HG03039 (cell line): ENCODE measurements at regions not wholly inside any gene's neighbourhood (a gene's known extent, or its start where the extent isn't known, plus 50 kb on each side); places are given as distances from the start of the nearest gene placed in this dataset.

Experiments
- ATAC-seq: cut with Tn5 transposase; IDR thresholded peaks from one replicate; pipeline ENCODE4 v1.9.1; 2021; ENCODE audit warnings: mild to moderate bottlenecking, moderate library complexity; ENCODE audit not compliant: unreplicated experiment

- ATAC-seq, result no peak
These were observed 219.8 kb upstream of the MAP3K1 start for GRCh38 chr5:56595566-56595965.

GRCh38 chr5:56594792-56595191 is 220.6 kb upstream of the MAP3K1 start:
- ATAC-seq, result no peak

- ATAC-seq, result no peak
These were observed 224.3 kb upstream of the MAP3K1 start for GRCh38 chr5:56591081-56591480.

DNA sequence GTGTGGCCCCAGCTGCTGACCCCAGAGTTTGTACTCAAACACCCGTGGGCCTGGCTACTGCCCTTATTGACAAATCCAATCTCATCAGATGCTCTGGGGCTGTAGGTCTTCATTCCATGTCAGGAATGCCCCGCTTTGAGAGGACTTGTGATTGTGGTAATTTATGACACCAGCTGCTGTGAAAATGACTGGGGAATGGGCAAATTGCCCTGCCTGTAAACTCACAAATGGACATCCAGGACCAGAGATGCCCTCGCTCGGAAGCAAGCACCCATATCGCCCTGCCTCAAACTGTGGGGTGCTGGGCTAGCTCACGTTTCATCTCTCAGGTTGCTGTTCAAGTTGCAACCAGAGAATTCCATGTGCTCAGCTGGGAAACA is 225.9 kb upstream of the MAP3K1 start:
- ATAC-seq, result no peak

DNA sequence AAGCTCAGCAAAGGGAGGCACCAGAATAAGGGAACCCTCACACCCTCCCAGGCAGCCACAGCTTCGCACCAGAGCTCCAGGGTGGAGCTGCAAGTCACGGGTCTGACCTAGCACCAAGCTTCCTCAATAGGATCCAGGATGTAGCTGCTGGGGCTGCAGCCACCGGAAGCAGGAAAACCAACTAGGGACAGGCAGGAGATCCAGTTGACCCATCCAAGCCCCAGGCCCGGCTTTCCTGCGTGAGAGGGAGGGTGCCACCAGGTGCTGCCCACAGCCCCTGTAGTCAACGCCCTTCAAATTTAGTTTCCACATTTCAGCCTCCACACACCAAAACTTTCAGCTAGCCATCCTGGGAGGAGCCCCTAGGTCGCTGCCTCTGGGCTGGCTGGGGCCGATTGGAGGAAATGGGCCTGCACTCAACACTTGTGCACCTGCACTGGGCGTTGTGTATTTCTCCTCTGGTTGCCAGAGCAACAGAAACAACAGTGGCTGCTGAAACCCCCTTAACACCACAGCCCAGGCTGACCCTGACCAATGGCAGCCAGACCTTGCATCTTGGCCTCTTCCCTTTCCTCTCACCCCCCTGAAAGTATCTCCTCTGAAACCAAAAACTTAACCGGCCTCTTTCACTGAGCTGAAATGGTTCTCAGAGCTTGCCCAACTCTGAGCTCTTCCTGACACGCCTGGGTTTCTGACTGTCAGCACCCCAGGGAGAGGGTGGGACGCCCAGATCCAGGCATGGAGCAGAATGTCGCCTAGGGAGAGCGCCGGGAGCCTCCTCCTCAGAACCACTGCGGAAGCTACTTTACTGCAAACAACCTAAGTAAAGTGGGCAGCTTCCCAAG is 226.5 kb upstream of the MAP3K1 start:
- peak; percentile 96 for ATAC-seq

GRCh38 chr5:56588131-56588487 is 227.2 kb upstream of the MAP3K1 start:
- no peak for ATAC-seq

GRCh38 chr5:56587381-56588130 is 227.8 kb upstream of the MAP3K1 start:
- no peak for ATAC-seq

DNA sequence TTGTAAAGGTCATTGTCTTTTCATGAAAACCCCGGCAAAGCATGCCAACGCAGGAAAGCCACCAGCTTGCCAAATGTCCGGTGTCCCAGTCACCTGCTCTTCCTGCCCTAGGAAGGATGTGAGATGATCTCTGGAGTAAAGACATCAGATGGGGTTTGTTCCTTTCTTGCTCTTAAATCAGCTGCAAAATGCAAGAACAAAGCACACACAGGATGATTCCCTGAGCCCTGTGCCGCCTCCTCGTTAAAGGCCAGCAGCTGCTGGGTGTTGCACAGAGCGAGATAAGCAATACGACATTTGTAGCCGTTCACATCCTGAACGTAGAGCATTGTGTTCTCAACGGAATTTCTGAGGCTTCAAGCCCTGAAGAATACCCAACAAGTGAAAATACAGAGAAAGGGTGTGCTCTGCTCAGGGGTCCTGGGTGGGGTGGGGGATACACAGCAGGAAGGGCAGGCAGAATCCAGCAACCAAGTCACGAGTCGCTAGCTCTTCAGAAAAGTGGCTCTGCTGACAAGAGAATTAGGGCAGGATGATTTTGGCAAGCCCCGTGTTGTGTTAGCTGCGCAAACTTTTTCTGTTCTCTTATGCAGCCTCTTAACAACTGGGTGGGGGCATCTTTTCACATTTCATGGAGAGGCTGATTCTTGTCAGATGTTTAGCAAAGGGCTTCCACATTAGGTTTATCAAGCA is 229.2 kb upstream of the MAP3K1 start:
- ATAC-seq, result no peak

GRCh38 chr5:56585461-56585860 is 229.9 kb upstream of the MAP3K1 start:
- ATAC-seq, result no peak

- no peak for ATAC-seq
These were observed 233.9 kb upstream of the MAP3K1 start for GRCh38 chr5:56581426-56581825.

- ATAC-seq, result no peak
These were observed 234.5 kb upstream of the MAP3K1 start for GRCh38 chr5:56580864-56581263.

GRCh38 chr5:56575821-56576220 is 239.5 kb upstream of the MAP3K1 start:
- no peak for ATAC-seq

DNA sequence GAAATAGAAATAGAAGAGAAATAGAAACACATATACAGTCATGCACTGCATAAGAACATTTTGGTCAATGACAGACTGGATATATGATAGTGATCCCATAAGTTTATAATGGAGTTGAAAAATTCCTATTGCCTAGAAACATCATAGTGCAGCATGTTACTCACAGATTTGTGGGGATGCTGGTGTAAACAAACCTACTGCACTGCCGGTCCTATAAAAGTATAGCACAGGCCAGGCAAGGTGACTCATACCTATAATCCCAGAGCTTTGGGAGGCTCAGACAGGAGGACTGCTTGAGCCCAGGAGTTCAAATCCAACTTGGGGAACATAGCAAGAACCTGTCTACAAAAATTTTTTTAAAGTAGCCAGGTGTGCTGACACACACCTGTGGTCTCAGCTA is 240.6 kb upstream of the MAP3K1 start:
- no peak for ATAC-seq

DNA sequence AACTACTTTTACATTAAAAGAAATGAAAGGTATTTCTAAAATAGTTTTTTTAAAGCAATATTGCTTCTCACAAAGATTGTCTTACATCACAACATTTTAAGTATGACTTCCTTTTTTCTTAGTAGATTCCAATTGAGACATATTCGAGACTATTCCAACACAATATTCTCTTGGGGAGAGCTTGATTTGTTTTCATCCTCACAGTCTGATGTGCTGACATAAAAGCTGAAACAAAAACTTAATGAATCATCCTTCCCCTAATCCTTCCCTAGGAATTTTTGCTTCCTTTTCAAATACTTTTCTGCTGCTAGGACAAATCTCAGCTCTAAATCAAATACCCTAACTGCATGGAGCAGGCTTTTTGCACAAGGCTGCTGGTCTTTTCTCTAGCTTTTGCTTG is 245.8 kb upstream of the MAP3K1 start:
- ATAC-seq, result no peak

DNA sequence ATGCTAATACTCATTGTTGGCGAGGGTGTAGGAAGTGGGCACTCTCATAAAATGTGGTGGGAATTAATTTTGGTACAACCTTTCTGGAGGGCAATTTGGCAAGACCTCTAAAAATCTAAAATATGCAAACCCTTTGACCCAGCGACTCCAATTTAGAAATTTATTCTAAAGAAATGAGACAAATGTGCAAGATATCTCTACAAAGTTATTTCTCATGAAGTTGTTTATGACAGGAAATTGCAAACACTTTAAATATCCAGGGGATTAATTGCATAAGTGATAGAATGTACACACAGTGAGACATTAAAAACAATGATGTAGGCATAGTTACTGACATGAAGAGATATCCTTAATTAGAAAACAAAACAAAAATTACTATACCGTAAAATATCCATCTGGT is 246.3 kb upstream of the MAP3K1 start:
- ATAC-seq, result no peak

DNA sequence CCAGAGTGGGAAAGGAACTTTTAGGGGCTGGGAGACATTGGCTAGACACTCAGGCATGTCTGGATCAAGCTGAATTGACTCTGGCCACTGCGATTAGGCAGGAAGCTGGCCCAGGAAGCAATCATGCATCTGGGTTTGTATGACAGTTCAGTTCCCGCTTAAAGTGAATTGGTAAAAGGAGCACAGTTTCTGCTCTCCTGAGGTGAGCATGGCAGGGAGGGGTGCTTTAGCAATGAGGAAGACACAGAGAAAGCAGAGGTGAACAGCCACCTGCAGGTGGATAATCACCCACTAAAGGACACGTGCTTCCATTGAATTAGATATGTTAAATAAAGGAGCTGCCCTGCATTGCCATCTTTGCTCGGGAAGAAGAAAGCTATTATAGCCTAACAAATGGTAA is 248.1 kb upstream of the MAP3K1 start:
- ATAC-seq, result no peak

DNA sequence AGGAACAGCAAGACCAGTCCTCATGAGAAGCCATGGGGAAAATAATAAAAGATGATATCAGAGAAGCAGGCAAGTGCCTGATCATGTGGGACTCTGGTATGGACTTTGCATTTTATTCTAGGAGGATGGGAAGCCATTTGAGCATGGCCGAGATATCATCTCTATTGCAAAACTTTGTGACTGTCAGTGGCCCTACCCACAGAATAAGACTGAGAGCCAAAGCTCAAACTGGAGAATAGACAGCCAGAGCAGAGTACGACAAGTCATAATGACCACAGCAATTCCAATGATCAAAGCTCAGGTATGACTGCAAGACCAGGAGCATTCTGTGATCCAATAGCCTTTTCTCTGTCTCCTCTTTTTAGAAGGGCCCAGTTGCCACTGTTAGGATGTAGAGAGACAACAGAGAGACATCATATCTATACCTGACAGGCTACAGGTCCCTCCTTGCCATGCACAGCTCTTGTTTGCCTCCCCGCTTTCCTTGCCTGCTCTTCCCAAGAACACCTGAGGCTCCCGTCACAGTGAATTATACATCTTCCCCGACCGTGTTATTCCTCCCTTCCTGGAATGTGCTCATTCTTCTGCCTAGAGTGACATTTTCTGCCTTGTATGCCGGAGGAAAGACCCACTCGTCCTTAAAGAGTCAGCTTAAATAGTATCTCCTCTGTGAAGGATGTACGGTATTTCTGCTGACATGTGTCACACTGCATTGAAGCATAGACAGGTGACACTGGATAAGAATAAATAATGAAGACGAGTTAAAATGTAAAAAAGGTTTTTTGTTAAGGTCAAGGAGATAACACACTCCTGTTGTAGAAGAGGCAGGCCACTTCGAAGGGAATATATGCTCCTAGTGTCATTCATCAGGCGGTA is 248.7 kb upstream of the MAP3K1 start:
- ATAC-seq, result no peak

GRCh38 chr5:56565644-56566043 is 249.7 kb upstream of the MAP3K1 start:
- peak; percentile 51 for ATAC-seq

DNA sequence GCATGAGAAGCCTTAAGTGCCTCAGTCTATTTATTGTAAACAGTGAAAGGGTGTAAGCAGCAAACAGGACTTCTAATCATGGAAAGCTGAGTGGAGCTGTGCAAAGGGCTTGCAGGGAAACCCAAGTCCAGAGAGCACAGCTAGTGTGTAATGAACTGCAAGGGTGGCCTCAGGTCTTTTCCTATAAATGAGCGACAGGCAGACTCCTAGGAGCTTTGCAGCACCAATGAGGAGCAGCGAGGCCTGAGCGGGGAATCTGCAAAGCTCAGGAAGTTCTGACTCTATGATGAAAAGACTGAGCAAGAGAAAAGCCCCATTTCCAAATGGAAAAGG is 250.1 kb upstream of the MAP3K1 start:
- no peak for ATAC-seq

DNA sequence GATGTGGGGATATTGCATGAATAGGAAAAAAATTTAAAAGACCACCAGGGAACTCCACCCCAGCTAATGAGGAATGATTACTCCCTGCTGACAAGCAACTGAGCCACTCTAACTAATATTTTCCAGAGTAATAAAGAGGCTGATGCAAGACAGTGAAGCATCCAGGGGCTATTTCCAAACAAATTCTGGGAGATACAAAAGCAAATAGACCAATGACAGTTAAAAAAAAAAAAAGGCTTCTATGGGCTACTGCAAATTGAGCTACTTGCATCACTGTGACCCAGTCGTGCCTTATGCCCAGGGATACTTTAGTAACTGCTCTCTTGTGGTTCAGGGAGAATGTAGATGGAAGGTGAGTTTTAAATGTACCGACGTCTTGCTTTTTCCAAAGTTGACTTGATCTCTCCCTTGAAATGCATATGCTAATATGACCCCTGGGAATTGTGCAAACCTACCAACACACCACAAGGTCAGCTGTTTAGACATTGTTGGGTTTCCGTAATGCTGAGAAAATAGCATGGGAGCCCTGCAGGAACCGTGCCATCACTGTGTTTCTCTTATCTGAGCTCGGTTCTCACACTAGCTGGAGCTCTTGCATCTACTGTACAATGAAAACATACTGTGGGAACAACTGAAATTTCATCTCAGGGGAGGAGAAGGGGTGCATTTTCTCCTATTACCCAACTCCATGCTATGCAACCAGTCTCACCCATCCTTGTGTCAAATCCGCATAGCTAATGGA is 250.6 kb upstream of the MAP3K1 start:
- no peak for ATAC-seq
